WTC11 (cell line): ENCODE measurements at regions not wholly inside any gene's neighbourhood (a gene's known extent, or its start where the extent isn't known, plus 50 kb on each side); places are given as distances from the start of the nearest gene placed in this dataset.

Source experiments
- CTCF ChIP-seq: fragments of 200-600 bp; IDR thresholded peaks from 2 replicates; pipeline ENCODE4 v1.8.0; 2022; ENCODE audit warnings: antibody characterized with exemption
- ZNF138 ChIP-seq: sonication (generic); formaldehyde crosslinking; conservative IDR thresholded peaks from 2 replicates; pipeline ENCODE4 v1.8.1; 2022; ENCODE audit warnings: mild to moderate bottlenecking, moderate library complexity, missing genetic modification reagents

- no peak for TF ChIP-seq ZNF138 (CRISPR knock-in tag)
- TF ChIP-seq CTCF = no peak
Measured at GRCh38 chr1:224863486-224863885, 66.0 kb upstream of the DNAH14 start.
